ENCODE measurements at regions not wholly inside any gene's neighbourhood (a gene's known extent, or its start where the extent isn't known, plus 50 kb on each side); places are given as distances from the start of the nearest gene placed in this dataset.

DNA sequence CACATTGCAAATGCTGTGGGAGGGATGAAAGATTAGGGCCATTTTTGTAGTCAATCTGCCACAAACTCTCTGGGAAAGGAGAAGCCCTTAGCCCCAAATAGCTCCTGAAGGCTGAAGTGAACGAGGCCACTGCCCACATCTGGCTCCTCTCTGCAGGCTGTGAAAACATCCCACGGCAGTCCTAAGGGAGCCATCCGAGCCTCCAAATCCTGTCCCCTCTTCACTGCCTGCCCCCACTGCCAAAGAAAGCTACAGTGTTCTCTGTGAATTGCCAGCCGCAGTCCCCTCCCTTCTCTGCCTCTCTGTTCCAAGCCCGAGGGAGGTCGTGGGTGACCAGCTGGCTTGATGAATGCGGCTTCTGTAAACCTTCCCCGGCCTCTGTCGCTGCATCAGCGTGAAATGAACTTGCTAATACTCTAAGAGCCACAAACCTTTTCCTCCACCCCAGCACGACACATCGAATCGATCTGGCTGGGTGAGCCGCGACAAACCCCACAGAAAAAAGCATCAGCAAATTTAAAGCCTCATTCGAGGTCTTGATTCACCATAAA, 180.7 kb upstream of the NRXN3 start:
- no peak overlapping the region for H3K4me3 ChIP-seq
- H3K9me3 ChIP-seq: no peaks in the 10 kb centered on the region
- no peaks in the 10 kb centered on the region for H3K36me3 ChIP-seq
- H3K27me3 ChIP-seq (replicated peaks; ENCODE audit: insufficient read depth): no peaks in the 10 kb centered on the region
- DNase-seq (ENCODE audit: low spot score): no peak
- WGBS: 44% methylated on average over 16 of the region's 16 CpGs
- H3K27ac ChIP-seq: no peak overlapping the region
- intact Hi-C loops (cut with DNase I): no loop called here
- TF ChIP-seq POLR2AphosphoS5 (IDR thresholded peaks at IDR 0.05): no peak
- TF ChIP-seq, protein P1, sequence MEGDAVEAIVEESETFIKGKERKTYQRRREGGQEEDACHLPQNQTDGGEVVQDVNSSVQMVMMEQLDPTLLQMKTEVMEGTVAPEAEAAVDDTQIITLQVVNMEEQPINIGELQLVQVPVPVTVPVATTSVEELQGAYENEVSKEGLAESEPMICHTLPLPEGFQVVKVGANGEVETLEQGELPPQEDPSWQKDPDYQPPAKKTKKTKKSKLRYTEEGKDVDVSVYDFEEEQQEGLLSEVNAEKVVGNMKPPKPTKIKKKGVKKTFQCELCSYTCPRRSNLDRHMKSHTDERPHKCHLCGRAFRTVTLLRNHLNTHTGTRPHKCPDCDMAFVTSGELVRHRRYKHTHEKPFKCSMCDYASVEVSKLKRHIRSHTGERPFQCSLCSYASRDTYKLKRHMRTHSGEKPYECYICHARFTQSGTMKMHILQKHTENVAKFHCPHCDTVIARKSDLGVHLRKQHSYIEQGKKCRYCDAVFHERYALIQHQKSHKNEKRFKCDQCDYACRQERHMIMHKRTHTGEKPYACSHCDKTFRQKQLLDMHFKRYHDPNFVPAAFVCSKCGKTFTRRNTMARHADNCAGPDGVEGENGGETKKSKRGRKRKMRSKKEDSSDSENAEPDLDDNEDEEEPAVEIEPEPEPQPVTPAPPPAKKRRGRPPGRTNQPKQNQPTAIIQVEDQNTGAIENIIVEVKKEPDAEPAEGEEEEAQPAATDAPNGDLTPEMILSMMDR (IDR thresholded peaks at IDR 0.05): no peak
- no peak for TF ChIP-seq POLR2A (IDR thresholded peaks at IDR 0.05)
- H3K4me1 ChIP-seq (replicated peaks): no peaks in the 10 kb centered on the region

DNA sequence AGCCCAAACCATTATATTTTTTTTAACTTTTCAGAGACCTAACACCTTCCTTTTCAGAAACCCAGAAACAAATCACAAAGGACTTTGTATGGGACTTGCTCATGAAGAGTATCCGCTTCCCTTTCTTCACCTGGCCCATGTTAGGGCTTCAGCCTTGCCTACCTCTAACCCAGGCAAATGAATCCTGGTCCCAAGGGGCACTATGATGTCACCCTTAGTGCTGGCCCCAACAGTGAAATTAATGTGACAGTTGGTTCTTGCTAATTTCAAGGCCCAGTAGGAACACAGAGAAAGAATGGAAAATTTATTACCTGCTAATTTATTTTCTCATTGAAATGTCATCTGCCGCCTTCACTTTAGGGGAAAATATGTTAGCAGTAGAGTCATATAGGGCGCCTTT, 179.8 kb upstream of the NRXN3 start:
- Histone ChIP-seq H3K4me1 (replicated peaks) (no peaks in the 10 kb centered on the region), H3K4me3 (no peak overlapping the region), H3K27me3 (replicated peaks; ENCODE audit: insufficient read depth) (no peaks in the 10 kb centered on the region), H3K36me3 (no peaks in the 10 kb centered on the region), H3K27ac (no peak overlapping the region), H3K9me3 (no peaks in the 10 kb centered on the region)
- TF ChIP-seq POLR2A (IDR thresholded peaks at IDR 0.05) (no peak), POLR2AphosphoS5 (IDR thresholded peaks at IDR 0.05) (no peak)
- TF ChIP-seq, protein P1 (IDR thresholded peaks at IDR 0.05): no peak
- no peak for DNase-seq (ENCODE audit: low spot score)
- WGBS: 86% methylated on average over 3 of the region's 3 CpGs
- intact Hi-C loops (cut with DNase I): no loop called here

DNA sequence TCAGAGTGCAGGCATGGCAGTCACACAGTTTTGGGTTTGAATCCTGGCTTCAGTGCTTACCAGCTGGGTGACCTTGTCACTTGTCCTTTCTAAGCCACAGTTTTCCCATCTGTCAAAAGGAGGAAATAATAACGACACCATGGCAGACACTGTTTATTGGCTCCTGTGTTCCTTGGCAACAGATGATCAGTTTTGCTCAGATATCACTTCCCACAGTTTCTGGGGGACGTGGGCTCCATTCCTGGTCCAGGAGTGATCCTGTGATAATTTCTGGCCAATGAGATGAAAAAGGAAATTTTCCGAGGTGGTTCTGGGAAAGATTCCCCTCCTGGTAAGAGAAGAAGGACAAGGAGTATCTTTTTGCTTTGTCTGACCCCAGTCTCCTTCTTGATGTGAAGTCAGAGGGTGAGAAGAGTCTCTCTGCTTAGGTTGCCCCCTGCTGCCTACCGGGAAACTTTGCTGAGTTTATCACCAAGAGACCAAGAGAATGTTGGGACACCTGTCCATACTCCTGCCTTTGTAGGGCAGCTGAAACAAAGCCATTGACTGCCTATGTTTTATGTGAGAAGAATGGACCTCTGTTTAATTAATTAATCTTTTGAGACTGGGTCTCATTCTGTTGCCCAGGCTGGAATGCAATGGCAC, 178.9 kb upstream of the NRXN3 start:
- Histone ChIP-seq H3K4me3 (no peak overlapping the region), H3K4me1 (replicated peaks) (no peaks in the 10 kb centered on the region), H3K27ac (no peak overlapping the region), H3K36me3 (no peaks in the 10 kb centered on the region), H3K27me3 (replicated peaks; ENCODE audit: insufficient read depth) (no peaks in the 10 kb centered on the region), H3K9me3 (no peaks in the 10 kb centered on the region)
- TF ChIP-seq POLR2AphosphoS5 (IDR thresholded peaks at IDR 0.05) (no peak), POLR2A (IDR thresholded peaks at IDR 0.05) (no peak)
- TF ChIP-seq, protein P1 (IDR thresholded peaks at IDR 0.05): no peak
- no peak for DNase-seq (ENCODE audit: low spot score)
- intact Hi-C loops (cut with DNase I): no loop called here
- 54% methylated on average over 4 of the region's 4 CpGs for WGBS

DNA sequence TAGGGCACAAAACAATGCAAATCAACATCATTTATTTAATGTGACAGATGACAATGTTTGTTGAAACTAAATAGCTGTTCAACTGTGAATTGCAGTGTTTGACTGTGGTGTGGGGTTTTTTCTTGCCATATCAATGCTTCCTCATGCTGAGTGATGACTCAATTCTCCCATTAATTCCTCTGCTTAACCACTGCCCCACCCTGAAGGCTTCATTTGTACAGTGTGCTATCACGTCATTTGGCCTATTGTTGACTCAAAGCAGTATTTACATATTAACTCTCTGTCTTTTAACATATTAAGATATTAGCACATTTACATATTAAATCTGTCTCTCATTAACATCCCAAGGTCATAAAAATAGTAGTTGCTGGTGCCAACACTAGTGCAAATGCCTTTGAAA, 164.8 kb upstream of the NRXN3 start:
- WGBS: 38% methylated on average over 1 of the region's 1 CpG
- intact Hi-C loops (cut with DNase I): no loop called here

More for the DNA sequence above, 164.8 kb upstream of the NRXN3 start:
- no peaks in the 10 kb centered on the region for H3K4me1 ChIP-seq (replicated peaks)
- no peak for TF ChIP-seq POLR2A (IDR thresholded peaks at IDR 0.05)
- no peak for TF ChIP-seq POLR2AphosphoS5 (IDR thresholded peaks at IDR 0.05)
- TF ChIP-seq, protein P1 (IDR thresholded peaks at IDR 0.05): no peak
- no peaks in the 10 kb centered on the region for H3K9me3 ChIP-seq
- H3K27me3 ChIP-seq (replicated peaks; ENCODE audit: insufficient read depth): no peaks in the 10 kb centered on the region
- DNase-seq (ENCODE audit: low spot score): no peak
- no peak overlapping the region for H3K27ac ChIP-seq
- no peak overlapping the region for H3K4me3 ChIP-seq
- H3K36me3 ChIP-seq: no peaks in the 10 kb centered on the region
